PC-3 (cell line): ENCODE measurements at regions not wholly inside any gene's neighbourhood (a gene's known extent, or its start where the extent isn't known, plus 50 kb on each side); places are given as distances from the start of the nearest gene placed in this dataset.

Experiments used
- ATAC-seq: fragments of 200-7000 bp; cut with Tn5 transposase; 2 replicates; pipeline ENCODE4 v1.9.1; 2020; ENCODE audit warnings: mild to moderate bottlenecking, moderate library complexity
- BruUV-seq: library from RNA; stranded (reverse); fragments of 400-500 nt; replicated peaks from 2 replicates; lab custom pipeline; 2021; lab: Mats Ljungman, UMichigan
- CTCF ChIA-PET: fragments of 300-600 bp; sonication (Branson Sonifier 250); formaldehyde crosslinking; loops from one replicate; lab custom pipeline; 2022; ENCODE audit warnings: antibody characterized with exemption; lab: Charles Lee
- POLR2A ChIA-PET: fragments of 300-600 bp; sonication (Branson Sonifier 250); formaldehyde crosslinking; loops from one replicate; lab custom pipeline; 2022; ENCODE audit warnings: antibody characterized with exemption; ENCODE audit not compliant: unreplicated experiment; lab: Charles Lee
- DNase-seq: peaks from one replicate; pipeline ENCODE4 v3.0.0-alpha.2; 2015
- H2AFZ ChIP-seq: fragments of 300-600 bp; sonication (generic); 2 replicates; pipeline ENCODE4 v1.6.0; 2016; ENCODE audit warnings: antibody characterized with exemption, low read length
- H3F3A ChIP-seq: fragments of 300-600 bp; sonication (generic); one replicate; pipeline ENCODE4 v1.6.0; 2017; ENCODE audit warnings: antibody characterized with exemption, low read length, control low read depth, mild to moderate bottlenecking; ENCODE audit not compliant: unreplicated experiment
- H3K27ac ChIP-seq: fragments of 300-600 bp; sonication (generic); 2 replicates; pipeline ENCODE4 v1.5.1; 2016; ENCODE audit warnings: mild to moderate bottlenecking, low read length
- H3K27me3 ChIP-seq: fragments of 300-600 bp; sonication (generic); 2 replicates; pipeline ENCODE4 v1.6.1; 2016; ENCODE audit warnings: low read length, mixed read lengths
- H3K36me3 ChIP-seq: fragments of 300-600 bp; sonication (generic); 2 replicates; pipeline ENCODE4 v1.6.1; 2016; ENCODE audit warnings: low read depth, mixed run types, low read length, mixed read lengths
- H3K4me1 ChIP-seq: fragments of 300-600 bp; sonication (generic); 2 replicates; pipeline ENCODE4 v1.5.1; 2016; ENCODE audit warnings: low read length; ENCODE audit not compliant: insufficient read depth
- H3K4me2 ChIP-seq: fragments of 300-600 bp; sonication (generic); 2 replicates; pipeline ENCODE4 v1.6.0; 2016; ENCODE audit warnings: low read length
- H3K4me3 ChIP-seq: fragments of 300-600 bp; sonication (generic); 2 replicates; pipeline ENCODE4 v1.5.1; 2016; ENCODE audit warnings: mild to moderate bottlenecking, low read length, mixed read lengths
- H3K79me2 ChIP-seq: fragments of 300-600 bp; sonication (generic); 2 replicates; pipeline ENCODE4 v1.6.1; 2017; ENCODE audit warnings: low read length, mixed read lengths
- H3K9ac ChIP-seq: fragments of 300-600 bp; sonication (generic); 2 replicates; pipeline ENCODE4 v1.6.0; 2016; ENCODE audit warnings: mild to moderate bottlenecking, low read length
- H3K9me2 ChIP-seq: fragments of 300-600 bp; sonication (generic); replicated peaks from 2 replicates; pipeline ENCODE4 v1.6.1; 2016; ENCODE audit warnings: mixed run types, low read length, mixed read lengths
- H3K9me3 ChIP-seq: fragments of 300-600 bp; sonication (generic); 2 replicates; pipeline ENCODE4 v1.6.1; 2016; ENCODE audit warnings: low read length, mixed read lengths
- H4K20me1 ChIP-seq: fragments of 300-600 bp; sonication (generic); 2 replicates; pipeline ENCODE4 v1.6.1; 2016; ENCODE audit warnings: low read length, mixed read lengths
- EZH2 ChIP-seq: fragments of 300-600 bp; sonication (generic); IDR thresholded peaks from one replicate; pipeline ENCODE4 v1.6.1; 2017; ENCODE audit warnings: antibody characterized with exemption, mild to moderate bottlenecking, low read length; ENCODE audit not compliant: unreplicated experiment
- EZH2phosphoT487 ChIP-seq: fragments of 300-600 bp; sonication (generic); IDR thresholded peaks from 2 replicates; pipeline ENCODE4 v1.6.1; 2018; ENCODE audit warnings: mild to moderate bottlenecking, antibody characterized with exemption, low read length, borderline replicate concordance
- intact Hi-C: fragments of 100-400 bp; cut with micrococcal nuclease; formaldehyde crosslinking; loops from 2 replicates; pipeline ENCODE4 v1.9.0; 2023
- TF ChIP-seq, protein P1 (sequence below): fragments of 300-600 bp; sonication (generic); conservative IDR thresholded peaks from 2 replicates; pipeline ENCODE4 v1.5.1; 2017; ENCODE audit warnings: antibody characterized with exemption, low read depth, mild to moderate bottlenecking, low read length

DNA sequence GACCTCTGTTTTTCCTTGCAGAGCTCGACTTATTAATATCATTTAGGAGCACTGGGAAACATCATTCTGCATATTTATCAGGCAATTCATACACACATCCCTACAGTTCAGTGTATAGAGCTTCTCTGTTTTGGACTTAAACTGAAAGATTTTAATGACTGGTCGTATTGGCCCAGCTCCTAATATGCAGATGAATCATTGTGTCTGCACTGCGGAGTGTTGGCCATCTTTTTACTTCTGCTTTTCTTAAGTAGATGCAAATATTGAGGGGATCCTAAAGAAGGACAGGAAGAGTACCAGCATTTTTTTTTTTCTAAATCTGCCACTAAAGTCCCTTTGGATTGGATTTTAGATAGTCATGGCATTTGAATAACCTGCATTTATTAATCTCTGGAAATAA is 154.8 kb downstream of the BACH1 start:
- no peaks in the 10 kb centered on the region for H3K27me3 ChIP-seq
- CTCF ChIA-PET, result no interaction called here
- H3K79me2 ChIP-seq, result no peaks in the 10 kb centered on the region
- H4K20me1 ChIP-seq, result no peaks in the 10 kb centered on the region
- no TSS peak for BruUV-seq
- no peaks in the 10 kb centered on the region for H3K9me2 ChIP-seq
- H3K4me1 ChIP-seq, result no peaks in the 10 kb centered on the region
- no peaks in the 10 kb centered on the region for H3F3A ChIP-seq
- TF ChIP-seq EZH2phosphoT487 (no peak), EZH2 (no peak)
- TF ChIP-seq, protein P1, sequence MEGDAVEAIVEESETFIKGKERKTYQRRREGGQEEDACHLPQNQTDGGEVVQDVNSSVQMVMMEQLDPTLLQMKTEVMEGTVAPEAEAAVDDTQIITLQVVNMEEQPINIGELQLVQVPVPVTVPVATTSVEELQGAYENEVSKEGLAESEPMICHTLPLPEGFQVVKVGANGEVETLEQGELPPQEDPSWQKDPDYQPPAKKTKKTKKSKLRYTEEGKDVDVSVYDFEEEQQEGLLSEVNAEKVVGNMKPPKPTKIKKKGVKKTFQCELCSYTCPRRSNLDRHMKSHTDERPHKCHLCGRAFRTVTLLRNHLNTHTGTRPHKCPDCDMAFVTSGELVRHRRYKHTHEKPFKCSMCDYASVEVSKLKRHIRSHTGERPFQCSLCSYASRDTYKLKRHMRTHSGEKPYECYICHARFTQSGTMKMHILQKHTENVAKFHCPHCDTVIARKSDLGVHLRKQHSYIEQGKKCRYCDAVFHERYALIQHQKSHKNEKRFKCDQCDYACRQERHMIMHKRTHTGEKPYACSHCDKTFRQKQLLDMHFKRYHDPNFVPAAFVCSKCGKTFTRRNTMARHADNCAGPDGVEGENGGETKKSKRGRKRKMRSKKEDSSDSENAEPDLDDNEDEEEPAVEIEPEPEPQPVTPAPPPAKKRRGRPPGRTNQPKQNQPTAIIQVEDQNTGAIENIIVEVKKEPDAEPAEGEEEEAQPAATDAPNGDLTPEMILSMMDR, result no peak
- H3K36me3 ChIP-seq, result no peaks in the 10 kb centered on the region
- no peak for DNase-seq
- no peak overlapping the region for H2AFZ ChIP-seq
- no peak overlapping the region for H3K27ac ChIP-seq
- H3K9me3 ChIP-seq, result no peaks in the 10 kb centered on the region
- H3K9ac ChIP-seq, result no peak overlapping the region
- intact Hi-C loops, result no loop called here
- ATAC-seq, result no peak
- no peak overlapping the region for H3K4me3 ChIP-seq
- H3K4me2 ChIP-seq, result no peak overlapping the region
- POLR2A ChIA-PET, result no interaction called here

DNA sequence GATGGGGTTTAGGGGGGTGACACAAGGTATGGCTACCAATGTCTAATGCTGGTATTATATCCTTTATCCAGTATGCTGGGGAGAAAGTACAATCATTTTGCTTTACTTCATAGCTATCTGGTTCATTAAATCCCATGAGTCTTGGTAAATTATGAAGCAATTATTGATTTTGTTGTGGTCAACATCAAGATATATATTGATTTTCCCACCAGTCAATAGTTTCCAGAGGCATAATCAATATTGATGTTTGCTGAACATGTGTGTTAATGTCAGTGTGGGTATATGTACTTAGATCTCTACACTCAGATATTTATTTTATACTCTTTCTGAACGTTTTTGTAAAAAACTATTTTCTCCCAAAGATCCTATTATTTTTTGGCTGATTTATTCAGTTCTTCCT is 155.5 kb downstream of the BACH1 start:
- ATAC-seq (no peak), DNase-seq (no peak)
- Histone ChIP-seq H4K20me1 (no peaks in the 10 kb centered on the region), H3K4me1 (no peaks in the 10 kb centered on the region), H3K9me2 (no peaks in the 10 kb centered on the region), H3K4me3 (no peak overlapping the region), H3K9me3 (no peaks in the 10 kb centered on the region), H2AFZ (no peak overlapping the region), H3K79me2 (no peaks in the 10 kb centered on the region), H3F3A (no peaks in the 10 kb centered on the region), H3K4me2 (no peak overlapping the region), H3K27me3 (no peaks in the 10 kb centered on the region), H3K36me3 (no peaks in the 10 kb centered on the region), H3K9ac (no peak overlapping the region), H3K27ac (no peak overlapping the region)
- intact Hi-C loops, result no loop called here
- no TSS peak for BruUV-seq
- ChIA-PET CTCF (interaction anchor here (0.5 kb wide), 1 partner anchor 311 kb away, joined by 3 read pairs; no protein-coding TSS in a partner anchor), POLR2A (no interaction called here)
- no peak for TF ChIP-seq EZH2phosphoT487
- TF ChIP-seq EZH2, result no peak
- TF ChIP-seq, protein P1, result no peak

DNA sequence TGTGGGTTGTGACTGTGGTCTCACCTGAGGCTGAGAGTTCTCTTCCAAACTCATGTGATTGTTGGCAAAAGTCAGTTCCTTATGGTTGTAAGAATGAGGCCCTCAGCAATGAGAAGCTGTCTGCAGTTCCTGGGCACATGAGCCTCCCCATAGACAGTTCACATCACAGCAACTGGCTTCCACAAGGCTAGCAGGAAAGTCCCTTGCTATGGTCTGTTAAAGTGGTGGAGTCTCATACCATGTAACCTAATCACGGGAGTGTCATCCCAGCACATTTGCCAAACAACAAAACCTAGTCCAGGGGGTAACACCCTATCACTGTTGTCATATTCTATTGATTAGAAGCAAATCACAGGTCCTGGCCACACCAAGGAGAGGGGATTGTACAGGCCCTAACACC is 163.8 kb downstream of the BACH1 start:
- Histone ChIP-seq H3K36me3 (no peaks in the 10 kb centered on the region), H3K9me3 (no peaks in the 10 kb centered on the region), H3K9ac (no peak overlapping the region), H3K4me1 (no peaks in the 10 kb centered on the region), H3K27me3 (no peaks in the 10 kb centered on the region), H3K4me2 (no peak overlapping the region), H4K20me1 (no peaks in the 10 kb centered on the region), H2AFZ (no peak overlapping the region), H3K4me3 (no peak overlapping the region), H3F3A (no peaks in the 10 kb centered on the region), H3K79me2 (no peaks in the 10 kb centered on the region), H3K27ac (no peak overlapping the region), H3K9me2 (no peaks in the 10 kb centered on the region)
- intact Hi-C loops, result no loop called here
- no peak for DNase-seq
- POLR2A ChIA-PET, result no interaction called here
- ATAC-seq, result no peak
- BruUV-seq, result no TSS peak
- CTCF ChIA-PET, result no interaction called here
- no peak for TF ChIP-seq EZH2
- TF ChIP-seq EZH2phosphoT487, result no peak
- TF ChIP-seq, protein P1, result no peak
